ENCODE measurements at regions not wholly inside any gene's neighbourhood (a gene's known extent, or its start where the extent isn't known, plus 50 kb on each side); places are given as distances from the start of the nearest gene placed in this dataset.

GRCh38 chr3:177729956-177730681, 532.8 kb upstream of the TBL1XR1 start:
- DNase-seq, result no peak

GRCh38 chr3:177730814-177731213, 533.5 kb upstream of the TBL1XR1 start:
- no peak for DNase-seq

- no peak for DNase-seq
Measured at GRCh38 chr3:177731644-177732268, 534.5 kb upstream of the TBL1XR1 start.

- no peak for DNase-seq
Measured at GRCh38 chr3:177733233-177733632, 536.0 kb upstream of the TBL1XR1 start.

- DNase-seq, result no peak
Measured at GRCh38 chr3:177733936-177734335, 536.7 kb upstream of the TBL1XR1 start.

GRCh38 chr3:177735431-177735830, 538.1 kb upstream of the TBL1XR1 start:
- no peak for DNase-seq

GRCh38 chr3:177739461-177739860, 542.2 kb upstream of the TBL1XR1 start:
- DNase-seq, result no peak

- DNase-seq, result no peak
Measured at GRCh38 chr3:177740254-177740653, 543.0 kb upstream of the TBL1XR1 start.

- no peak for DNase-seq
Measured at GRCh38 chr3:177742273-177742672, 545.0 kb upstream of the TBL1XR1 start.

- no peak for DNase-seq
Measured at GRCh38 chr3:177743173-177743890, 546.0 kb upstream of the TBL1XR1 start.

GRCh38 chr3:177744873-177745606, 547.8 kb upstream of the TBL1XR1 start:
- no peak for DNase-seq

GRCh38 chr3:177745607-177746005, 548.3 kb upstream of the TBL1XR1 start:
- DNase-seq, result no peak

- no peak for DNase-seq
Measured at GRCh38 chr3:177746337-177746933, 549.2 kb upstream of the TBL1XR1 start.

- no peak for DNase-seq
Measured at GRCh38 chr3:177749836-177750235, 552.6 kb upstream of the TBL1XR1 start.

- DNase-seq, result no peak
Measured at GRCh38 chr3:177750436-177750835, 553.2 kb upstream of the TBL1XR1 start.

GRCh38 chr3:177751770-177752169, 554.5 kb upstream of the TBL1XR1 start:
- DNase-seq, result no peak

- DNase-seq, result no peak
Measured at GRCh38 chr3:177752831-177753230, 555.5 kb upstream of the TBL1XR1 start.

- DNase-seq, result no peak
Measured at GRCh38 chr3:177753451-177754155, 556.3 kb upstream of the TBL1XR1 start.

- no peak for DNase-seq
Measured at GRCh38 chr3:177754508-177754921, 557.2 kb upstream of the TBL1XR1 start.

- no peak for DNase-seq
Measured at GRCh38 chr3:177758126-177758525, 560.8 kb upstream of the TBL1XR1 start.

GRCh38 chr3:177760803-177761202, 563.5 kb upstream of the TBL1XR1 start:
- DNase-seq, result no peak

- no peak for DNase-seq
Measured at GRCh38 chr3:177764377-177764912, 567.2 kb upstream of the TBL1XR1 start.

All from NK-92 treated with Interleukin-12 subunit alpha and Interleukin-12 subunit beta, amount 100 ng/mL, for 24 hours (cell line).